HepG2 (cell line): ENCODE measurements at regions not wholly inside any gene's neighbourhood (a gene's known extent, or its start where the extent isn't known, plus 50 kb on each side); places are given as distances from the start of the nearest gene placed in this dataset.

Source experiments
- ATAC-seq: fragments of 200-7000 bp; cut with Tn5 transposase; 3 replicates; pipeline ENCODE4 v1.9.1; 2020; ENCODE audit warnings: mild to moderate bottlenecking, moderate library complexity
- BruUV-seq: library from RNA; stranded (reverse); fragments of 400-500 nt; replicated peaks from 2 replicates; lab custom pipeline; 2021; lab: Mats Ljungman, UMichigan
- CTCF ChIA-PET: fragments of 300-600 bp; formaldehyde crosslinking; extraction: SDS; loops from one replicate; lab custom pipeline; 2021; ENCODE audit warnings: low total read pairs, inconsistent platforms, low intra/inter-chr PET ratio; lab: Yijun Ruan, JAX
- POLR2A ChIA-PET: fragments of 350-600 bp; sonication (Branson Sonifier 250); formaldehyde crosslinking; loops from one replicate; lab custom pipeline; 2020; ENCODE audit warnings: antibody characterized with exemption, inconsistent platforms; lab: Yijun Ruan, JAX
- DNase-seq: peaks from one replicate; pipeline ENCODE4 v3.0.0-alpha.2; 2015; ENCODE audit warnings: low spot score
- FAIRE-seq: peaks from 3 replicates; lab custom pipeline; 2011; peaks lifted over from hg19 to GRCh38; lab: Jason Lieb, UNC
- H2AFZ ChIP-seq: one replicate; pipeline ENCODE4 v1.6.1; 2011; ENCODE audit warnings: low read length, inconsistent platforms
- H3K27ac ChIP-seq: fragments of 300-600 bp; 3 replicates; pipeline ENCODE4 v1.8.0; 2011; ENCODE audit warnings: mixed run types, mild to moderate bottlenecking, mixed read lengths, low read length, inconsistent platforms; ENCODE audit not compliant: insufficient read depth; ENCODE audit errors: extremely low read length
- H3K27me3 ChIP-seq, 2 experiments: fragments of 200-600 bp in 1 of 2; 2 replicates in 1 of 2; 3 replicates in 1 of 2; pipeline versions ENCODE4 v1.6.0 to v1.8.0; 2011; ENCODE audit warnings: low read length in 2 of 2, mild to moderate bottlenecking in 2 of 2, moderate library complexity in 2 of 2, inconsistent platforms in 1 of 2; ENCODE audit not compliant: insufficient read depth in 2 of 2, control insufficient read depth in 1 of 2
- H3K36me3 ChIP-seq, 2 experiments: fragments of 200-600 bp in 1 of 2; replicated peaks in 1 of 2; 2 replicates in 1 of 2; 3 replicates in 1 of 2; pipeline versions ENCODE4 v1.5.1 to v1.8.0; 2011; ENCODE audit warnings: low read length in 2 of 2, inconsistent platforms in 1 of 2; ENCODE audit not compliant: insufficient read depth in 2 of 2, control insufficient read depth in 1 of 2
- H3K4me1 ChIP-seq: 2 replicates; pipeline ENCODE4 v1.5.1; 2012; ENCODE audit warnings: low read length, inconsistent platforms; ENCODE audit not compliant: insufficient read depth
- H3K4me2 ChIP-seq: 2 replicates; pipeline ENCODE4 v1.6.0; 2011; ENCODE audit warnings: low read depth, low read length, inconsistent platforms
- H3K4me3 ChIP-seq, 3 experiments: fragments of 200-600 bp in 1 of 3; sonication (generic), shearing (Covaris generic) in 1 of 3; replicated peaks in 1 of 3; 2 replicates each; pipeline ENCODE4 v1.5.1; 2011 to 2016; ENCODE audit warnings: low read length in 3 of 3, inconsistent platforms in 2 of 3, low read depth in 2 of 3, mild to moderate bottlenecking in 2 of 3, control low read depth in 1 of 3, mixed read lengths in 1 of 3; ENCODE audit not compliant: insufficient read depth in 1 of 3
- H3K79me2 ChIP-seq: one replicate; pipeline ENCODE4 v1.6.1; 2011; ENCODE audit warnings: low read length, inconsistent platforms; ENCODE audit not compliant: insufficient read depth
- H3K9ac ChIP-seq: 2 replicates; pipeline ENCODE4 v1.6.0; 2011; ENCODE audit warnings: mild to moderate bottlenecking, low read depth, low read length, inconsistent platforms; ENCODE audit not compliant: insufficient read depth
- H3K9me3 ChIP-seq: 2 replicates; pipeline ENCODE4 v1.5.1; 2012; ENCODE audit warnings: mild to moderate bottlenecking, low read length
- H4K20me1 ChIP-seq: 2 replicates; pipeline ENCODE4 v1.6.0; 2011; ENCODE audit warnings: inconsistent platforms, mild to moderate bottlenecking, low read length, moderate library complexity; ENCODE audit not compliant: insufficient read depth
- ATRX ChIP-seq: sonication (generic); formaldehyde crosslinking; IDR thresholded peaks from 2 replicates; pipeline ENCODE4 v1.4.0; 2020; ENCODE audit warnings: missing genetic modification reagents, borderline replicate concordance
- KLF6 ChIP-seq: IDR thresholded peaks from 2 replicates; pipeline ENCODE4 v1.8.0; 2016; ENCODE audit warnings: missing biosample characterization, missing genetic modification reagents
- MAFF ChIP-seq: IDR thresholded peaks from 2 replicates; pipeline ENCODE4 v1.6.1; 2011; ENCODE audit warnings: low read depth, low read length, improper control_type of control experiment
- MAFK ChIP-seq, 2 experiments: IDR thresholded peaks in 1 of 2; conservative IDR thresholded peaks in 1 of 2; 2 replicates each; pipeline ENCODE4 v1.6.1; 2011; ENCODE audit warnings: improper control_type of control experiment in 2 of 2, low read length in 2 of 2
- NR0B2 ChIP-seq: sonication (generic); formaldehyde crosslinking; IDR thresholded peaks from 2 replicates; pipeline ENCODE4 v1.4.0; 2020; ENCODE audit warnings: mild to moderate bottlenecking, missing genetic modification reagents
- SMYD3 ChIP-seq: sonication (generic); formaldehyde crosslinking; IDR thresholded peaks from 2 replicates; pipeline ENCODE4 v1.8.1; 2023; ENCODE audit warnings: mild to moderate bottlenecking, missing genetic modification reagents
- ZBTB26 ChIP-seq: IDR thresholded peaks from 2 replicates; pipeline ENCODE4 v1.6.1; 2016; ENCODE audit warnings: missing compliant biosample characterization, missing genetic modification reagents, borderline replicate concordance
- ZBTB37 ChIP-seq: sonication (generic); formaldehyde crosslinking; IDR thresholded peaks from 2 replicates; pipeline ENCODE4 v1.4.0; 2020; ENCODE audit warnings: mild to moderate bottlenecking, missing genetic modification reagents
- ZBTB8A ChIP-seq: sonication (generic); formaldehyde crosslinking; IDR thresholded peaks from 2 replicates; pipeline ENCODE4 v1.4.0; 2020; ENCODE audit warnings: mild to moderate bottlenecking, low read depth, missing genetic modification reagents, borderline replicate concordance
- ZNF350 ChIP-seq: sonication (generic); formaldehyde crosslinking; IDR thresholded peaks from 2 replicates; pipeline ENCODE4 v1.4.0; 2020; ENCODE audit warnings: mild to moderate bottlenecking, low read depth, missing genetic modification reagents, borderline replicate concordance
- ZNF501 ChIP-seq: sonication (generic); formaldehyde crosslinking; IDR thresholded peaks from 2 replicates; pipeline ENCODE4 v1.5.1; 2020; ENCODE audit warnings: mild to moderate bottlenecking, moderate library complexity, missing genetic modification reagents
- ZNF572 ChIP-seq: sonication (generic); formaldehyde crosslinking; IDR thresholded peaks from 2 replicates; pipeline ENCODE4 v1.5.1; 2020; ENCODE audit warnings: mild to moderate bottlenecking, missing genetic modification reagents
- ZNF709 ChIP-seq: sonication (generic); formaldehyde crosslinking; IDR thresholded peaks from 2 replicates; pipeline ENCODE4 v1.5.0; 2020; ENCODE audit warnings: mild to moderate bottlenecking, missing genetic modification reagents
- ZNF775 ChIP-seq: sonication (generic); formaldehyde crosslinking; IDR thresholded peaks from 2 replicates; pipeline ENCODE4 v1.4.0; 2020; ENCODE audit warnings: missing genetic modification reagents, mild to moderate bottlenecking, moderate library complexity, borderline replicate concordance
- ZNF777 ChIP-seq: sonication (generic); formaldehyde crosslinking; IDR thresholded peaks from 2 replicates; pipeline ENCODE4 v1.4.0; 2020; ENCODE audit warnings: missing genetic modification reagents
- WGBS: methylation state at CpG from one replicate; pipeline ENCODE4 v1.1.6; 2017; ENCODE audit warnings: low lambda C conversion rate; 5-methylcytosine and 5-hydroxymethylcytosine counted together
- in situ Hi-C: cut with HindIII; loops from 2 replicates; pipeline ENCODE4 v1.10.0; 2017; ENCODE audit warnings: low pct_unique_long_range_greater_than_20kb; ENCODE audit not compliant: extremely low pct_ligation_motif_present
- intact Hi-C: fragments of 100-400 bp; cut with micrococcal nuclease; formaldehyde crosslinking; loops from one replicate; pipeline ENCODE4 v1.10.0; 2022; ENCODE audit not compliant: unreplicated experiment

GRCh38 chr17:10999484-10999883, 161.6 kb upstream of the PIRT start (continued):
- no peak for TF ChIP-seq ZNF501 (CRISPR knock-in tag)
- no peak for TF ChIP-seq ZNF775
- TF ChIP-seq ZBTB8A (CRISPR knock-in tag), result no peak
- no peak for TF ChIP-seq ZBTB37 (CRISPR knock-in tag)
- TF ChIP-seq ZNF709 (CRISPR knock-in tag), result no peak
- no peak for TF ChIP-seq ZNF572
- no peak for TF ChIP-seq ZNF350 (CRISPR knock-in tag)
- no peak for TF ChIP-seq ATRX
- no peak for TF ChIP-seq ZBTB26 (CRISPR knock-in tag)
- no peak for TF ChIP-seq NR0B2 (CRISPR knock-in tag)
- TF ChIP-seq SMYD3, result no peak

GRCh38 chr17:10993126-10993525, 155.2 kb upstream of the PIRT start:
- Histone ChIP-seq H3K4me1 (peaks cover 9% of the 10 kb centered on the region; the same call in 1 of the 2 replicates), H3K36me3 (no peaks in the 10 kb centered on the region), H3K79me2 (no peaks in the 10 kb centered on the region), H4K20me1 (no peaks in the 10 kb centered on the region), H3K27ac (no peak overlapping the region), H3K4me2 (no peak overlapping the region), H2AFZ (no peak overlapping the region), H3K9me3 (no peaks in the 10 kb centered on the region), H3K27me3 (no peaks in the 10 kb centered on the region; a peak in 1 of 5 replicates), H3K9ac (no peak overlapping the region), H3K4me3 (no peak overlapping the region)
- ATAC-seq, result no peak
- ChIA-PET CTCF (no interaction called here), POLR2A (no interaction called here)
- BruUV-seq, result no TSS peak
- TF ChIP-seq MAFK (conservative IDR thresholded peaks at IDR 0.05 in 1 of 2, IDR thresholded peaks at IDR 0.05 in 1 of 2; ENCODE audit: low read length in 2 of 2) (peak in 1 of 2 experiments; percentile 52; a peak in 2 of 4 replicates), MAFF (0 out of 2 replicates have a peak, but pooled peaks have one; percentile 10), KLF6 (no peak), ZNF777 (CRISPR knock-in tag) (no peak)
- WGBS, result 34% methylated on average over 7 of the region's 7 CpGs
- no peak for DNase-seq
- intact Hi-C loops, result no loop called here
- FAIRE-seq, result no peak
- in situ Hi-C loops, result no loop called here
